Upper lobe of right lung (tissue), 1 donor: ENCODE measurements at regions not wholly inside any gene's neighbourhood (a gene's known extent, or its start where the extent isn't known, plus 50 kb on each side); places are given as distances from the start of the nearest gene placed in this dataset.

ENCODE experiments used
- ATAC-seq: fragments of 200-7000 bp; cut with Tn5 transposase; one replicate; pipeline ENCODE4 v1.9.1; 2020; ENCODE audit warnings: mild to moderate bottlenecking, moderate library complexity
- DNase-seq: peaks from one replicate; pipeline ENCODE4 v3.0.0-alpha.2; 2020
- H3K27ac ChIP-seq: fragments of 200-600 bp; one replicate; pipeline ENCODE4 v1.8.0; 2022
- H3K27me3 ChIP-seq: fragments of 200-600 bp; one replicate; pipeline ENCODE4 v1.8.0; 2022; ENCODE audit warnings: mild to moderate bottlenecking
- H3K36me3 ChIP-seq: fragments of 200-600 bp; one replicate; pipeline ENCODE4 v1.8.0; 2022
- H3K4me1 ChIP-seq: fragments of 200-600 bp; one replicate; pipeline ENCODE4 v1.8.0; 2022
- H3K4me3 ChIP-seq: fragments of 200-600 bp; one replicate; pipeline ENCODE4 v1.8.0; 2022; ENCODE audit warnings: mild to moderate bottlenecking
- H3K9me3 ChIP-seq: fragments of 200-600 bp; one replicate; pipeline ENCODE4 v1.8.0; 2022
- intact Hi-C: fragments of 100-400 bp; cut with DNase I; formaldehyde crosslinking; loops from one replicate; pipeline ENCODE4 v1.11.0; 2022
- TF ChIP-seq, protein P1 (sequence below): fragments of 200-600 bp; IDR thresholded peaks from one replicate; pipeline ENCODE4 v1.8.0; 2022; ENCODE audit warnings: antibody characterized with exemption
- donor health status: DM: no; HTN: yes; CAD: no; lungs with severe emphysema.

DNA sequence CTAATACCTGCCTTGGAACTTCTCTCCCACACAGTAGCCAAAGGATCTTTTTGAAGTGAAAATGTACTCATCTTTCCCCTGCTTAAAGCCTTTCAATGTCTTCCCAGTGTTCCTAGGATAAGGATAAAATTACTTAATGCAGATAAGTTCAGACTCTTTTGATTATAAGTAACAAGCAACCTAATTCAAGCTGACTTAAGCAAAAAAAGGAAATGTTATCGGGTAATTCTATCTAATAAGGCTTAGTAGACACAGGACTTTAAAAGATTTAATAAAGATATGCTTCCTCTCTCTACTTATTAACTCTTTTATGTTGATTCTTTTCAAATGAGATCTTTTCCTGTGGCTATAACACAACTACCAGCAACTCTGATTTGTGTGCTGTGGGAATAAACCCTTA lies 284.2 kb downstream of the OXSM start:
- Histone ChIP-seq H3K36me3 (no peaks in the 10 kb centered on the region), H3K4me1 (no peaks in the 10 kb centered on the region)
- TF ChIP-seq, protein P1, sequence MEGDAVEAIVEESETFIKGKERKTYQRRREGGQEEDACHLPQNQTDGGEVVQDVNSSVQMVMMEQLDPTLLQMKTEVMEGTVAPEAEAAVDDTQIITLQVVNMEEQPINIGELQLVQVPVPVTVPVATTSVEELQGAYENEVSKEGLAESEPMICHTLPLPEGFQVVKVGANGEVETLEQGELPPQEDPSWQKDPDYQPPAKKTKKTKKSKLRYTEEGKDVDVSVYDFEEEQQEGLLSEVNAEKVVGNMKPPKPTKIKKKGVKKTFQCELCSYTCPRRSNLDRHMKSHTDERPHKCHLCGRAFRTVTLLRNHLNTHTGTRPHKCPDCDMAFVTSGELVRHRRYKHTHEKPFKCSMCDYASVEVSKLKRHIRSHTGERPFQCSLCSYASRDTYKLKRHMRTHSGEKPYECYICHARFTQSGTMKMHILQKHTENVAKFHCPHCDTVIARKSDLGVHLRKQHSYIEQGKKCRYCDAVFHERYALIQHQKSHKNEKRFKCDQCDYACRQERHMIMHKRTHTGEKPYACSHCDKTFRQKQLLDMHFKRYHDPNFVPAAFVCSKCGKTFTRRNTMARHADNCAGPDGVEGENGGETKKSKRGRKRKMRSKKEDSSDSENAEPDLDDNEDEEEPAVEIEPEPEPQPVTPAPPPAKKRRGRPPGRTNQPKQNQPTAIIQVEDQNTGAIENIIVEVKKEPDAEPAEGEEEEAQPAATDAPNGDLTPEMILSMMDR, result no peak

DNA sequence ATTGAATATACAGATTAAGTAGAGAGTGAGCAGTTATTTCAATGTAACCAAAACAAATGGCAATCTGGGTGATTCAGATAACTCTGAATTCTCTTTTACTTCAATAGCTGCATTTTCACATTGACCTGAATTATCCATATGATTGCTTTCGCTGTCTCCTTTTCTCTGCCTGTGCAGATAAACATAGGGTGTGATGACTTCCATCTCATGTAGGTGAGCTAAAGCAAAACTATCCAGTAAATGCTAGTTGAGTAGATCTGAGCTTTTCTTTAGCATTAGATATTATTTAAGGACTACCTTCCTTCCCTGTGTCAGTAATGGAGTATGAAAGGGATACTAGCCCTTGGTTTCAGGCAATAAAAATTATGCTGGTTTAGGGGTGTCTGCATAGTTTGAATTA lies 288.6 kb downstream of the OXSM start:
- Histone ChIP-seq H3K36me3 (no peaks in the 10 kb centered on the region), H3K27ac (no peak overlapping the region), H3K27me3 (no peaks in the 10 kb centered on the region), H3K4me1 (no peaks in the 10 kb centered on the region), H3K4me3 (no peak overlapping the region), H3K9me3 (no peaks in the 10 kb centered on the region)
- TF ChIP-seq, protein P1, result no peak
- no peak for ATAC-seq
- intact Hi-C loops, result no loop called here
- no peak for DNase-seq

More for the DNA sequence above, 284.2 kb downstream of the OXSM start:
- Histone ChIP-seq H3K9me3 (no peaks in the 10 kb centered on the region), H3K27ac (no peak overlapping the region), H3K27me3 (no peaks in the 10 kb centered on the region), H3K4me3 (no peak overlapping the region)
- ATAC-seq (no peak), DNase-seq (no peak)
- intact Hi-C loops, result no loop called here

GRCh38 chr3:26081166-26081565 lies 291.3 kb downstream of the OXSM start:
- no peaks in the 10 kb centered on the region for H3K9me3 ChIP-seq
- intact Hi-C loops, result no loop called here
- H3K4me1 ChIP-seq, result no peaks in the 10 kb centered on the region
- no peaks in the 10 kb centered on the region for H3K36me3 ChIP-seq
- ATAC-seq (no peak), DNase-seq (no peak)
- no peak overlapping the region for H3K4me3 ChIP-seq
- H3K27me3 ChIP-seq, result no peaks in the 10 kb centered on the region
- H3K27ac ChIP-seq, result no peak overlapping the region
- TF ChIP-seq, protein P1, result no peak

GRCh38 chr3:26081806-26082205 lies 291.9 kb downstream of the OXSM start:
- TF ChIP-seq, protein P1, result no peak
- ATAC-seq, result no peak
- H3K4me3 ChIP-seq, result no peak overlapping the region
- no peaks in the 10 kb centered on the region for H3K9me3 ChIP-seq
- no peaks in the 10 kb centered on the region for H3K27me3 ChIP-seq
- no peak for DNase-seq
- H3K27ac ChIP-seq, result no peak overlapping the region
- intact Hi-C loops, result no loop called here
- no peaks in the 10 kb centered on the region for H3K4me1 ChIP-seq
- H3K36me3 ChIP-seq, result no peaks in the 10 kb centered on the region

- intact Hi-C loops, result no loop called here
- ATAC-seq, result no peak
- Histone ChIP-seq H3K4me1 (no peaks in the 10 kb centered on the region), H3K9me3 (no peaks in the 10 kb centered on the region), H3K27me3 (no peaks in the 10 kb centered on the region), H3K27ac (no peak overlapping the region), H3K36me3 (no peaks in the 10 kb centered on the region), H3K4me3 (no peak overlapping the region)
- no peak for DNase-seq
- TF ChIP-seq, protein P1, result no peak
Measured at GRCh38 chr3:26082911-26083310, 293.0 kb downstream of the OXSM start.

GRCh38 chr3:26084629-26085028 lies 294.7 kb downstream of the OXSM start:
- DNase-seq (no peak), ATAC-seq (no peak)
- H3K9me3 ChIP-seq, result no peaks in the 10 kb centered on the region
- H3K27ac ChIP-seq, result no peak overlapping the region
- no peak overlapping the region for H3K4me3 ChIP-seq
- intact Hi-C loops, result no loop called here
- H3K27me3 ChIP-seq, result no peaks in the 10 kb centered on the region
- no peaks in the 10 kb centered on the region for H3K36me3 ChIP-seq
- TF ChIP-seq, protein P1, result no peak
- H3K4me1 ChIP-seq, result no peaks in the 10 kb centered on the region
